Gastrocnemius medialis (tissue), 4 donors: ENCODE measurements at regions not wholly inside any gene's neighbourhood (a gene's known extent, or its start where the extent isn't known, plus 50 kb on each side); places are given as distances from the start of the nearest gene placed in this dataset.

Experiments used
- ATAC-seq, 2 donors: fragments of 150-250 bp; one replicate each; pipeline ENCODE4 v1.9.1; 2016
- DNase-seq, 2 donors: peaks; one replicate each; pipeline ENCODE4 v3.0.0-alpha.2; 2019
- H3K27ac ChIP-seq, 4 donors: fragments of 200-600 bp; sonication (generic); 1 replicate in 1 of 4; 2 replicates in 3 of 4; pipeline ENCODE4 v1.5.1; 2016 to 2018; ENCODE audit warnings: mild to moderate bottlenecking in 2 of 4, moderate library complexity in 1 of 4
- H3K27me3 ChIP-seq, 3 donors: fragments of 200-600 bp; sonication (generic) in 2 of 3; 1 replicate in 1 of 3; 2 replicates in 2 of 3; pipeline versions ENCODE4 v1.5.1 to v1.6.0; 2016 to 2019; ENCODE audit warnings: mild to moderate bottlenecking in 1 of 3, moderate library complexity in 1 of 3
- H3K36me3 ChIP-seq, 2 donors: fragments of 200-600 bp; sonication (generic) in 1 of 2; one replicate each; pipeline ENCODE4 v1.5.1; 2017 to 2018
- H3K4me1 ChIP-seq, 2 donors: fragments of 200-600 bp; sonication (generic) in 1 of 2; one replicate each; pipeline ENCODE4 v1.5.1; 2016 to 2017; ENCODE audit warnings: mild to moderate bottlenecking in 2 of 2
- H3K4me3 ChIP-seq, 4 donors: fragments of 200-600 bp; sonication (generic) in 3 of 4; 1 replicate in 1 of 4; 2 replicates in 3 of 4; pipeline ENCODE4 v1.5.1; 2016 to 2019; ENCODE audit warnings: mild to moderate bottlenecking in 2 of 4
- H3K9me3 ChIP-seq, 3 donors: fragments of 200-600 bp; sonication (generic) in 2 of 3; 1 replicate in 1 of 3; 2 replicates in 2 of 3; pipeline ENCODE4 v1.5.1; 2016 to 2019
- POLR2A ChIP-seq, 2 donors: fragments of 450-650 bp; IDR thresholded peaks; one replicate each; pipeline ENCODE4 v1.6.1; 2017; ENCODE audit warnings: antibody characterized with exemption in 2 of 2, mild to moderate bottlenecking in 2 of 2, moderate library complexity in 2 of 2
- in situ Hi-C, 4 donors: fragments of 200-750 bp; cut with MboI; loops; one replicate each; pipeline versions ENCODE4 v1.15.0 to v1.8.0; 2017; ENCODE audit warnings: low sequenced_read_pairs in 4 of 4
- intact Hi-C: fragments of 100-400 bp; cut with DNase I; formaldehyde crosslinking; loops from one replicate; pipeline ENCODE4 v1.15.1; 2023; ENCODE audit warnings: low total_unique reads
- TF ChIP-seq, protein P1 (sequence below), 5 experiments: fragments of 450-650 bp in 3 of 5; fragments of 200-600 bp in 2 of 5; sonication (generic) in 2 of 5; IDR thresholded peaks in 4 of 5; conservative IDR thresholded peaks in 1 of 5; 1 replicate in 4 of 5; 2 replicates in 1 of 5; pipeline ENCODE4 v1.5.1; 2016 to 2019; ENCODE audit warnings: antibody characterized with exemption in 5 of 5, mild to moderate bottlenecking in 3 of 5, moderate library complexity in 3 of 5

DNA sequence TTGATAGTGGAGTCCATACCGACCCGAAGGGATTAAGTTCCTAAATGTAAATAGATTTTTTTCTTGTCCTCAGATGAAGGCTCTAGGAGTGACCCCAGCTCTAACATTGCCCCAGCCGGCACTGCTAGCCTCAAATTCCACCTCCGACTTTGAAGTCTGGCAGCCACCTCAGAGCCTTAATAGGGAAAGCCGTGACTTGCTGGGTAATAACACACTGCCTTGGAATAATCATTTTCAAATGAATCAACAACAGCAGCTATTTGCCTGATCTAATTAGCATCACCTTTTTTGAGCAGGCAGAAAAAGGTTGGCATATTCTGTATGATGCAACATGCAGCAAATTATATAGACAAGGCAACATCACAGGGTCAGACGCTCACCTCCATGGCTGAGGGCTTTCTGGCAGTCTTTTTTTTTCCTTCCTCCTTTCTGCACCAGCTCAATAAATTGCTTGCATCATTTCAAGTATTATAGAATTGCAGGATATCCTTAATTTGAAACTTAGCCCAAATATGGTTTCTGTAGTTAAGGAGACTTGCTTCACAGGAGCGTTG lies 276.5 kb upstream of the ATP5MC3 start:
- ATAC-seq: no peak
- in situ Hi-C loops (no loop called here), intact Hi-C loops (no loop called here)
- TF ChIP-seq, protein P1, sequence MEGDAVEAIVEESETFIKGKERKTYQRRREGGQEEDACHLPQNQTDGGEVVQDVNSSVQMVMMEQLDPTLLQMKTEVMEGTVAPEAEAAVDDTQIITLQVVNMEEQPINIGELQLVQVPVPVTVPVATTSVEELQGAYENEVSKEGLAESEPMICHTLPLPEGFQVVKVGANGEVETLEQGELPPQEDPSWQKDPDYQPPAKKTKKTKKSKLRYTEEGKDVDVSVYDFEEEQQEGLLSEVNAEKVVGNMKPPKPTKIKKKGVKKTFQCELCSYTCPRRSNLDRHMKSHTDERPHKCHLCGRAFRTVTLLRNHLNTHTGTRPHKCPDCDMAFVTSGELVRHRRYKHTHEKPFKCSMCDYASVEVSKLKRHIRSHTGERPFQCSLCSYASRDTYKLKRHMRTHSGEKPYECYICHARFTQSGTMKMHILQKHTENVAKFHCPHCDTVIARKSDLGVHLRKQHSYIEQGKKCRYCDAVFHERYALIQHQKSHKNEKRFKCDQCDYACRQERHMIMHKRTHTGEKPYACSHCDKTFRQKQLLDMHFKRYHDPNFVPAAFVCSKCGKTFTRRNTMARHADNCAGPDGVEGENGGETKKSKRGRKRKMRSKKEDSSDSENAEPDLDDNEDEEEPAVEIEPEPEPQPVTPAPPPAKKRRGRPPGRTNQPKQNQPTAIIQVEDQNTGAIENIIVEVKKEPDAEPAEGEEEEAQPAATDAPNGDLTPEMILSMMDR (IDR thresholded peaks at IDR 0.05 in 4 of 5, conservative IDR thresholded peaks at IDR 0.05 in 1 of 5): no peak
- TF ChIP-seq POLR2A (IDR thresholded peaks at IDR 0.05): no peak
- Histone ChIP-seq H3K9me3 (no peaks in the 10 kb centered on the region), H3K4me3 (no peak overlapping the region), H3K27me3 (peaks cover 0 to 3% (median 0%) of the 10 kb centered on the region in 3 donors), H3K27ac (no peak overlapping the region), H3K4me1 (no peaks in the 10 kb centered on the region), H3K36me3 (no peaks in the 10 kb centered on the region)
- DNase-seq: no peak

GRCh38 chr2:175454953-175455389 lies 273.5 kb upstream of the ATP5MC3 start:
- H3K4me1 ChIP-seq: no peaks in the 10 kb centered on the region
- ATAC-seq (no peak), DNase-seq (no peak)
- peaks cover 0 to 3% (median 0%) of the 10 kb centered on the region in 3 donors for H3K27me3 ChIP-seq
- H3K27ac ChIP-seq: no peak overlapping the region
- TF ChIP-seq POLR2A (IDR thresholded peaks at IDR 0.05): no peak
- TF ChIP-seq, protein P1 (IDR thresholded peaks at IDR 0.05 in 4 of 5, conservative IDR thresholded peaks at IDR 0.05 in 1 of 5): no peak
- H3K9me3 ChIP-seq: no peaks in the 10 kb centered on the region
- intact Hi-C loops: no loop called here
- in situ Hi-C loops: no loop called here
- no peak overlapping the region for H3K4me3 ChIP-seq
- H3K36me3 ChIP-seq: no peaks in the 10 kb centered on the region

GRCh38 chr2:175450029-175450760 lies 268.7 kb upstream of the ATP5MC3 start:
- intact Hi-C loops: no loop called here
- Histone ChIP-seq H3K27me3 (no peaks in the 10 kb centered on the region), H3K9me3 (no peaks in the 10 kb centered on the region), H3K36me3 (no peaks in the 10 kb centered on the region), H3K27ac (no peak overlapping the region), H3K4me1 (no peaks in the 10 kb centered on the region), H3K4me3 (no peak overlapping the region)
- TF ChIP-seq, protein P1 (IDR thresholded peaks at IDR 0.05 in 4 of 5, conservative IDR thresholded peaks at IDR 0.05 in 1 of 5): no peak
- no peak for TF ChIP-seq POLR2A (IDR thresholded peaks at IDR 0.05)
- DNase-seq (no peak), ATAC-seq (no peak)
- in situ Hi-C loops: no loop called here

GRCh38 chr2:175449616-175450015 lies 268.1 kb upstream of the ATP5MC3 start:
- Histone ChIP-seq H3K4me3 (no peak overlapping the region), H3K27me3 (no peaks in the 10 kb centered on the region), H3K27ac (no peak overlapping the region), H3K9me3 (no peaks in the 10 kb centered on the region), H3K4me1 (no peaks in the 10 kb centered on the region), H3K36me3 (no peaks in the 10 kb centered on the region)
- in situ Hi-C loops: no loop called here
- ATAC-seq (no peak), DNase-seq (no peak)
- intact Hi-C loops: no loop called here
- TF ChIP-seq POLR2A (IDR thresholded peaks at IDR 0.05): no peak
- TF ChIP-seq, protein P1 (IDR thresholded peaks at IDR 0.05 in 4 of 5, conservative IDR thresholded peaks at IDR 0.05 in 1 of 5): no peak
